Astrocyte of the cerebellum (primary cell): ENCODE measurements at regions not wholly inside any gene's neighbourhood (a gene's known extent, or its start where the extent isn't known, plus 50 kb on each side); places are given as distances from the start of the nearest gene placed in this dataset.

Experiments
- DNase-seq: peaks from one replicate; pipeline ENCODE4 v3.0.0-alpha.2; 2011; ENCODE audit warnings: low read depth
- H3K4me3 ChIP-seq: 2 replicates; pipeline ENCODE4 v1.5.1; 2011; ENCODE audit warnings: mild to moderate bottlenecking, low read depth, low read length, moderate library complexity
- in situ Hi-C: cut with HindIII; loops from 2 replicates; pipeline ENCODE4 v1.10.0; 2017; ENCODE audit warnings: low sequenced_read_pairs
- TF ChIP-seq, protein P1 (sequence below): IDR thresholded peaks from 2 replicates; pipeline ENCODE4 v1.5.1; 2012; ENCODE audit warnings: low read length, low read depth, moderate library complexity, mild to moderate bottlenecking; ENCODE audit errors: missing control alignments

DNA sequence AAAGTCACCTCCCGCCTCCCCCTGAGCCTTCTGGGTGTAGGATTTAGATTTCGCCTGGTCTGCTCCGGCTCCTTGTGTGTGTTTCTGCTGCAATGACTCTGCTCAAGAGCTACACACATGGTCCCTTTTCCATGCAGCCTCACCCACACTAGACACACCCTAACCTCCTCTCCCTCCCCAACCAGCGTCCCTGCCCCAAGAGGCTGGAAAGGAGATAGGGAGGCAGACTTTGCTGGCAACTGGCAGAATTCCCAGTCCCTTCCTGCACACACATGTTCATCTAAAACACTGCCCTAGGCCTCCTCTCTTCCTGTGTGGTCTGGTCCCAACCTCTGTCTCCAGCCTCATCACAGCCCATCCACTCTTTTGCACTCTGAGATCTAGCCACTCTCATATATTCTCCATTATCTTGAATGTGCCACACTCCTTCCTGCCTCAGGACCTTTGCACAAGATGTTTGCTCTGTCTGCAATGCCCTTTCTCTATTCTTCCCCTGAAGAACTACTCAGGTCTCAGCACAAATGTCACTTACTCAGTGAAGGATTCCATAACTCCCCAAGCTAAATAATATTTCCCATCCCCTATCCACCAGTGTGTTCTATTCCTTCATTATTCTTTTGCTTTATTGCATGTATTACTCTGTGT is 253.8 kb downstream of the CDK5RAP2 start:
- TF ChIP-seq, protein P1, sequence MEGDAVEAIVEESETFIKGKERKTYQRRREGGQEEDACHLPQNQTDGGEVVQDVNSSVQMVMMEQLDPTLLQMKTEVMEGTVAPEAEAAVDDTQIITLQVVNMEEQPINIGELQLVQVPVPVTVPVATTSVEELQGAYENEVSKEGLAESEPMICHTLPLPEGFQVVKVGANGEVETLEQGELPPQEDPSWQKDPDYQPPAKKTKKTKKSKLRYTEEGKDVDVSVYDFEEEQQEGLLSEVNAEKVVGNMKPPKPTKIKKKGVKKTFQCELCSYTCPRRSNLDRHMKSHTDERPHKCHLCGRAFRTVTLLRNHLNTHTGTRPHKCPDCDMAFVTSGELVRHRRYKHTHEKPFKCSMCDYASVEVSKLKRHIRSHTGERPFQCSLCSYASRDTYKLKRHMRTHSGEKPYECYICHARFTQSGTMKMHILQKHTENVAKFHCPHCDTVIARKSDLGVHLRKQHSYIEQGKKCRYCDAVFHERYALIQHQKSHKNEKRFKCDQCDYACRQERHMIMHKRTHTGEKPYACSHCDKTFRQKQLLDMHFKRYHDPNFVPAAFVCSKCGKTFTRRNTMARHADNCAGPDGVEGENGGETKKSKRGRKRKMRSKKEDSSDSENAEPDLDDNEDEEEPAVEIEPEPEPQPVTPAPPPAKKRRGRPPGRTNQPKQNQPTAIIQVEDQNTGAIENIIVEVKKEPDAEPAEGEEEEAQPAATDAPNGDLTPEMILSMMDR = no peak
- H3K4me3 ChIP-seq = no peak overlapping the region
- DNase-seq = no peak
- in situ Hi-C loops = no loop called here

DNA sequence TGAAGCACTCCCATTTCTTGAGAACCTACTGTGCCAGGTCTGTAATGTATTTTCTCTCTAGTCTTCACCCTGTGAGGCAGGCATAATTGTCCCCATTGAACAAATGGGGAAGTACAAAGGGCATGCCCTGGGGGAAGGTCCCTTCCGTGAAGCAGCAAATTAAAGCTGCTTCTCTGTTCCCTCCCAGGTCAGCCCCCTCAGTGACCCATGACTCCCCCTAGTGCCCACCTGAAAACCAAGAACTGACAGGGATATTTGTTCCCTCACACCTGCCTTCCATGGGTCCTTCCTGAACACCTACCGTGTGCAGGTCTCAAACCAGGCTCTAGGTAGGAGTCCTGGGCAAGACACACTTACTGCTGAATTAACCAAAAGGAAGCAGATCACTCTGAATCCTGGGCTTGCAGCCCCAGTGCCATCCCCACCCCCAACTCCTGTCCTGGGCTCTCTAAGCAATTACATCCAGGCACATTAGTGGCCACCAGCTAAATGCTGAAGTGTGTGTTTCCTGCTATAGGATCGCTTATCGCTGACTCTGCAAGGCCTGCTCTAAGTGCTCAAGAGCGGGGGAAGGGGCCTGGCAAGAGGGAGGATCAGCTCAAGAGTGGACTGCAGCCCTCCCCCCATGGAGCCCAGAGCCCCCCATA is 254.8 kb downstream of the CDK5RAP2 start:
- no peak overlapping the region for H3K4me3 ChIP-seq
- DNase-seq = no peak
- in situ Hi-C loops = no loop called here
- TF ChIP-seq, protein P1 = no peak

DNA sequence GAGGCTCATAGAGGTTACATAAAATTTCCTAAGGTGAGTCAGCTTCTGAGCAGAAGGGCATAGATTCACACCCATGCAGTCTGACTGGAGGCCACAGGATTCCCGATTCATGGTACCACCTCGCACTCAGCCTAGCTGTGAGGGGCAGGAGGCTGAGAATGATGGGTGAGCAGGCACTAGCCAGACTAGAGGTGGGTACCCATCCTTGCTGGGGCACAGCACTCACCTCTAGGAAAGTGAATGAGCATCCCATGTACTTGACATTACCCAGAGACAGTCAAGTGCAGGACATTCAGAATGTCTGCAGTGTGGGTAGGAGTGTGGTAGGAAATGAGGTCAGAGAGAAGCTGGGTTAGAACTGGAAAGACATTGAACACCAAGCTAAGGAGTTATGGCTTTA is 255.5 kb downstream of the CDK5RAP2 start:
- in situ Hi-C loops = no loop called here
- H3K4me3 ChIP-seq = no peak overlapping the region
- DNase-seq = no peak
- TF ChIP-seq, protein P1 = no peak

DNA sequence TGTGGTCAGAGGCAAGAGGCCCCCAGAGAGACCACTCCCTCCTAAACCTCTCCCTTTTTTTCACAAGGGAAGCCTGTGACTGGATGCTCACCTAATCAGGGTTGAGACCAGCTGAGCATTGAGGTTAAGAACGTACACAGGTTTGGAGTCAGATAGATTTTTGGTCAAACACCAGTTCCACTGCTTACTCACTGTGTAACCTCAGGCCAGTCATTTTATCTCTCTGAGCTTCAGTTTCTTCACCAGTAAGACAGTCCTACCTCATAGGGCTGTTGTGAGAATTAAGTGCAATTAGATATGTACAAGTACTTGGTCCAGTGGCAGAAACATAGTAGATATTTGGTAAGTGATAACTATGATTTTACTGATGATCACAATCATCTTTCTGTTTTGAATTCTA is 256.8 kb downstream of the CDK5RAP2 start:
- no peak overlapping the region for H3K4me3 ChIP-seq
- DNase-seq = no peak
- in situ Hi-C loops = no loop called here
- TF ChIP-seq, protein P1 = no peak

DNA sequence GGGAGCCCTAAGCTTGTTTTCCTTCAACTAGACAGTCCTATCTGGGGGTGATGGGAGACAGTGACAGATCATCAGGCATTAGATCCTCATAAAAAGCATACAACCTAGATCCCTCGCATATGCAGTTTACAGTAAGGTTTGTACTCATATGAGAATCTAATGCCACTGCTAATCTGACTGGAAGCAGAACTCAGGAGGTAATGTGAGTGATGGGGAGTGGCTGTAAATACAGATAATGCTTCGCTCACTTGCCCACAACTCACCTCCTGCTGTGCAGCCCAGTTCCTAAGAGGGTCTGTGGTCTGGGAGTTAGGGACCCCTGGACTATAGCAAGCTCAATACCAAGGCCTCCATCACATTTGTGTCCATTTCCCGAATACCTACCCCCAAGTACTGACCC is 260.5 kb downstream of the CDK5RAP2 start:
- no peak overlapping the region for H3K4me3 ChIP-seq
- DNase-seq = no peak
- in situ Hi-C loops = no loop called here
- TF ChIP-seq, protein P1 = no peak

DNA sequence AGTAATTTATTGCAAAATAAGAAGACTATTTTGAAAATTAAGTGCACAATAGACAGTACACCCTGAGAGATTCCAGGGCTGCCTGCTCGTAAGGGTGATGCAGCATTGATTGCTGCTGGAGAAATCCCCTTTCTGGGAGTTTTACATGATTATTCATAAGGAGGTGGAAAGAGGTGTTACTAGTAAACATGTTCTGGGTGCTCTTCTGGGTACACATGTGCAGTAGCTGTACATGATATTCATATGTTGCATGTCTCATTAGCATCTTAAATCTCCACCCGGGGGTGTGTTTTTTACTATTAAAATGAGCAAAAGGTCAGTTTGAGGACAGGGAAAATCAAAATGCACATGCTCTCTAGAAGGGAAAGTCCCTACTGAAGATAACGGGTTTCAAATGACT is 264.8 kb downstream of the CDK5RAP2 start:
- no peak overlapping the region for H3K4me3 ChIP-seq
- TF ChIP-seq, protein P1 = no peak
- no peak for DNase-seq
- in situ Hi-C loops = no loop called here
